ENCODE measurements at regions not wholly inside any gene's neighbourhood (a gene's known extent, or its start where the extent isn't known, plus 50 kb on each side); places are given as distances from the start of the nearest gene placed in this dataset.

DNA sequence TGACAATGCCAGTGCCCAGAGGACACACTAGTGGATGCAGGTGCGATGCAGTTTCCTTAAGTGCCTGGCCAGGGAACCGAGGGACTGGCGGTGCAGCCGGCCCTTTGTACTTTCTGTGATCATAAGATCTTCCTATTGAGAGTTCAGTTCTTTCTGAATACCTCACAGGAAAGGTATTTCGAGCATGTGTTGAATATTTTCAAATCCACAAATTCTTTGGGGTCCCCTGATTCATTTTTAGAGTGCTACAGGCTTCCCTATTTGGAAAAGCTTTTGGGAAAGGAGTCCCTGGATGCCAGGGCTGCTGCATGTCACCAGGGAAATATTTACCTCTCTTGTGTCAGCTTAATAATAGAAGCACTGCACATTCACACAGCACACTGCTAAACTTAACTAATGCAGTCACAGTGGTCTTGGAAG lies 281.5 kb downstream of the GADD45G start:
- H3K9me3 ChIP-seq (ENCODE audit: control insufficient read depth, insufficient read depth, low read depth, low read length) = no peaks in the 10 kb centered on the region
- ChIA-PET POLR2A (interaction anchor here (0.7 kb wide), 1 partner anchor 281 kb away, joined by 3 read pairs; the partner anchor contains the start of gene GADD45G), CTCF (interaction anchor here (0.7 kb wide), 1 partner anchor 51 kb away, joined by 3 read pairs; no protein-coding TSS in a partner anchor)
- H3K4me1 ChIP-seq (ENCODE audit: control insufficient read depth, insufficient read depth, low read length) = no peaks in the 10 kb centered on the region
- TF ChIP-seq ZNF211 (tag by site-specific recombination; IDR thresholded peaks at IDR 0.05; ENCODE audit: low read depth) (no peak), ZNF155 (tag by site-specific recombination; IDR thresholded peaks at IDR 0.05) (no peak), ZNF16 (tag by site-specific recombination; IDR thresholded peaks at IDR 0.05; ENCODE audit: low read depth) (no peak), SETDB1 (IDR thresholded peaks at IDR 0.05; ENCODE audit: insufficient read length, low read length) (no peak), ZNF830 (tag by site-specific recombination; IDR thresholded peaks at IDR 0.05; ENCODE audit: low read depth) (no peak), ZNF843 (tag by site-specific recombination; IDR thresholded peaks at IDR 0.05) (no peak), ZNF658 (tag by site-specific recombination; IDR thresholded peaks at IDR 0.05) (no peak), ZBTB6 (tag by site-specific recombination; IDR thresholded peaks at IDR 0.05) (no peak), IKZF3 (tag by site-specific recombination; IDR thresholded peaks at IDR 0.05) (no peak), HOXD13 (CRISPR knock-in tag; IDR thresholded peaks at IDR 0.05; ENCODE audit: borderline replicate concordance) (no peak), PRDM6 (tag by site-specific recombination; IDR thresholded peaks at IDR 0.05) (no peak), ZBTB21 (tag by site-specific recombination; IDR thresholded peaks at IDR 0.05) (no peak), ZNF148 (tag by site-specific recombination; IDR thresholded peaks at IDR 0.05; ENCODE audit: borderline replicate concordance) (no peak), GLIS2 (tag by site-specific recombination; IDR thresholded peaks at IDR 0.05) (no peak), KLF7 (tag by site-specific recombination; IDR thresholded peaks at IDR 0.05; ENCODE audit: borderline replicate concordance) (no peak), REPIN1 (tag by site-specific recombination; IDR thresholded peaks at IDR 0.05; ENCODE audit: low read depth) (no peak), KLF9 (tag by site-specific recombination; IDR thresholded peaks at IDR 0.05; ENCODE audit: low read depth) (no peak), ZNF785 (tag by site-specific recombination; IDR thresholded peaks at IDR 0.05) (no peak), ZNF670 (tag by site-specific recombination; IDR thresholded peaks at IDR 0.05; ENCODE audit: low read depth) (no peak)
- TF ChIP-seq, protein P1, sequence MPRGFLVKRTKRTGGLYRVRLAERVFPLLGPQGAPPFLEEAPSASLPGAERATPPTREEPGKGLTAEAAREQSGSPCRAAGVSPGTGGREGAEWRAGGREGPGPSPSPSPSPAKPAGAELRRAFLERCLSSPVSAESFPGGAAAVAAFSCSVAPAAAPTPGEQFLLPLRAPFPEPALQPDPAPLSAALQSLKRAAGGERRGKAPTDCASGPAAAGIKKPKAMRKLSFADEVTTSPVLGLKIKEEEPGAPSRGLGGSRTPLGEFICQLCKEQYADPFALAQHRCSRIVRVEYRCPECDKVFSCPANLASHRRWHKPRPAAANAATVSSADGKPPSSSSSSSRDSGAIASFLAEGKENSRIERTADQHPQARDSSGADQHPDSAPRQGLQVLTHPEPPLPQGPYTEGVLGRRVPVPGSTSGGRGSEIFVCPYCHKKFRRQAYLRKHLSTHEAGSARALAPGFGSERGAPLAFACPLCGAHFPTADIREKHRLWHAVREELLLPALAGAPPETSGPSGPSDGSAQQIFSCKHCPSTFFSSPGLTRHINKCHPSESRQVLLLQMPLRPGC (tag by site-specific recombination; IDR thresholded peaks at IDR 0.05) = no peak
- H3K36me3 ChIP-seq (ENCODE audit: control insufficient read depth in 2 of 2, insufficient read depth in 1 of 2, low read length in 2 of 2) = no peaks in the 10 kb centered on the region
- H3K27ac ChIP-seq (ENCODE audit: extremely low read depth, low read depth, low read length) = no peak overlapping the region
- H3K4me3 ChIP-seq (ENCODE audit: low read depth, low read length) = no peak overlapping the region
